ENCODE measurements at regions not wholly inside any gene's neighbourhood (a gene's known extent, or its start where the extent isn't known, plus 50 kb on each side); places are given as distances from the start of the nearest gene placed in this dataset.

DNA sequence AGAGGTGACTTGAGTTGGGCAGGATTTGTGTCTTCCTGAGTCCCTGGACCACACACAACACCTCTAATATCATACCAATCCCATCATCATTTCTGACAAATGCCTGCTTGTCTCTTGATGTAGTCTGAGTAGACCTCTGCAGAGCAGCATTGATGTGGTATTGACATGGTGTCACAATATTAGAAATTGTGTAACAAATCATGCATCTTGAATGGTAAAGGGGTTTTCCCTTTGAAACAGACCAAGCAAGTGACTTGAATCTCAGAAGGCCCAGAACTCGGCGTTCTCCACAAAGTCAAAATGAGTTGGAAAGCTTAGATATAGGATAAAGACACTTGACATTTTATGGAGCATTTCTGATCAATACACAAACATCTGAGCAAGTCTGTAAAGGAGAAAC, 72.7 kb upstream of the KIRREL1 start (continued):
- TF ChIP-seq, protein P1, sequence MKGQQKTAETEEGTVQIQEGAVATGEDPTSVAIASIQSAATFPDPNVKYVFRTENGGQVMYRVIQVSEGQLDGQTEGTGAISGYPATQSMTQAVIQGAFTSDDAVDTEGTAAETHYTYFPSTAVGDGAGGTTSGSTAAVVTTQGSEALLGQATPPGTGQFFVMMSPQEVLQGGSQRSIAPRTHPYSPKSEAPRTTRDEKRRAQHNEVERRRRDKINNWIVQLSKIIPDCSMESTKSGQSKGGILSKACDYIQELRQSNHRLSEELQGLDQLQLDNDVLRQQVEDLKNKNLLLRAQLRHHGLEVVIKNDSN (IDR thresholded peaks at IDR 0.05; ENCODE audit: borderline replicate concordance, low read depth) = no peak
- TF ChIP-seq ELF1 (IDR thresholded peaks at IDR 0.05) (no peak), POLR2AphosphoS5 (IDR thresholded peaks at IDR 0.05; ENCODE audit: low read depth, low read length) (no peak), GABPA (IDR thresholded peaks at IDR 0.05; ENCODE audit: low read depth) (no peak)
- TF ChIP-seq, protein P2, sequence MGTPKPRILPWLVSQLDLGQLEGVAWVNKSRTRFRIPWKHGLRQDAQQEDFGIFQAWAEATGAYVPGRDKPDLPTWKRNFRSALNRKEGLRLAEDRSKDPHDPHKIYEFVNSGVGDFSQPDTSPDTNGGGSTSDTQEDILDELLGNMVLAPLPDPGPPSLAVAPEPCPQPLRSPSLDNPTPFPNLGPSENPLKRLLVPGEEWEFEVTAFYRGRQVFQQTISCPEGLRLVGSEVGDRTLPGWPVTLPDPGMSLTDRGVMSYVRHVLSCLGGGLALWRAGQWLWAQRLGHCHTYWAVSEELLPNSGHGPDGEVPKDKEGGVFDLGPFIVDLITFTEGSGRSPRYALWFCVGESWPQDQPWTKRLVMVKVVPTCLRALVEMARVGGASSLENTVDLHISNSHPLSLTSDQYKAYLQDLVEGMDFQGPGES (IDR thresholded peaks at IDR 0.05; ENCODE audit: low read depth, low read length) = no peak

DNA sequence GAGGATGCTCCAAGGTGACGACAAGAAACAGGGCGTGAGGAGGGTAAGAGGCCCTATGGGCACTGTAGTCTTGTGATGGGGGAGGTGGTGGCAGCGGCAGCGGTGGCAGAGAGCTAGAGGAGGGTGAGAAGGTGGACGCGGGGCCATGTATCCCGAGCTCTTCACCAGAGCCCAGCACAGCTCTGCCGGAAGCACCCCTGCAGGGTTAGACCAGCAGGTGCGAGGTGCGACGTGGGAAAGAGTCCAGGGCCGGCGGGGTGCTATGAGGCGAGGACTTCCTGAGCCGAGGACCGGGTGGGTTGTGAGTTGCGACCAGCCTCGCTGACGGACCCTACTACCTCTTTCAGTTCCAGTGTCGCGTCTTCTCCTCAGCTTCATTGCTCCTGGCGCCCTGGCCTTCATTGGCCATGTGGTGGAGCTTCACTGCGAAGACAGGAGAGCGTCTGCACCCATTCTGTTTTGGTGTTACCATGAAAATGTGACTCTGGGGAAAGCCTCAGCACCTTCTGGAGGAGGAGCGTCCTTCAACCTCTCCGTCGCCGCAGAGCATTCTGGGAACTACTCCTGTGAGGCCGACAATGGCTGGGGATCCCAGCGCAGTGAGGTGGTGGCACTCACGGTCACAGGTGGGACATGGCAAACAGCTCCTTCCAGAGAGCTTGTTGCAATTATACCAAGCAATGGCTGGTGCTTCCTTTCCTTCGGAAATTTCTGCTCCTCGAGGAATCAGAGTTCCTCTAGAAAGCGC, 67.9 kb upstream of the KIRREL1 start:
- Histone ChIP-seq H3K27ac (ENCODE audit: low read depth in 2 of 2, low read length in 1 of 2) (no peak overlapping the region), H2AFZ (ENCODE audit: low read depth) (no peak overlapping the region), H3K4me1 (ENCODE audit: control insufficient read depth in 1 of 2, insufficient read depth in 2 of 2, low read depth in 1 of 2, low read length in 1 of 2) (no peaks in the 10 kb centered on the region), H3K9me2 (no peaks in the 10 kb centered on the region), H3K27me3 (ENCODE audit: insufficient read depth) (peaks cover 55% of the 10 kb centered on the region; the same call in 1 of the 2 replicates), H3K9ac (no peak overlapping the region), H3K9me3 (no peaks in the 10 kb centered on the region), H3K79me2 (ENCODE audit: insufficient read depth) (no peaks in the 10 kb centered on the region), H3K4me2 (peak overlapping the region; percentile 41; the same call in 1 of the 2 replicates), H3K36me3 (replicated peaks in 1 of 2; ENCODE audit: control insufficient read depth in 1 of 2, insufficient read depth in 2 of 2, low read length in 1 of 2) (no peaks in the 10 kb centered on the region), H3F3A (replicated peaks; ENCODE audit: insufficient read depth) (no peaks in the 10 kb centered on the region), H4K20me1 (ENCODE audit: insufficient read depth) (no peaks in the 10 kb centered on the region), H3K4me3 (ENCODE audit: low read depth in 2 of 2, low read length in 1 of 2) (peak overlapping the region; percentile 2 to 6; a peak in 2 of 4 replicates)
- ChIA-PET POLR2A (no interaction called here), CTCF (interaction anchor here (0.8 kb wide), 1 partner anchor 67 kb away, joined by 3 read pairs; no protein-coding TSS in a partner anchor)
- no peak for TF ChIP-seq EP300 (IDR thresholded peaks at IDR 0.05; ENCODE audit: borderline replicate concordance in 1 of 2, low read depth in 1 of 2, low read length in 1 of 2)
- TF ChIP-seq, protein P3, sequence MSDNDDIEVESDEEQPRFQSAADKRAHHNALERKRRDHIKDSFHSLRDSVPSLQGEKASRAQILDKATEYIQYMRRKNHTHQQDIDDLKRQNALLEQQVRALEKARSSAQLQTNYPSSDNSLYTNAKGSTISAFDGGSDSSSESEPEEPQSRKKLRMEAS (IDR thresholded peaks at IDR 0.05; ENCODE audit: low read depth) = peak; percentile 35; the same call in 1 of the 2 replicates
- DNase-seq = no peak
- 14% methylated on average over 21 of the region's 34 CpGs for WGBS (ENCODE audit: low lambda C conversion rate)

DNA sequence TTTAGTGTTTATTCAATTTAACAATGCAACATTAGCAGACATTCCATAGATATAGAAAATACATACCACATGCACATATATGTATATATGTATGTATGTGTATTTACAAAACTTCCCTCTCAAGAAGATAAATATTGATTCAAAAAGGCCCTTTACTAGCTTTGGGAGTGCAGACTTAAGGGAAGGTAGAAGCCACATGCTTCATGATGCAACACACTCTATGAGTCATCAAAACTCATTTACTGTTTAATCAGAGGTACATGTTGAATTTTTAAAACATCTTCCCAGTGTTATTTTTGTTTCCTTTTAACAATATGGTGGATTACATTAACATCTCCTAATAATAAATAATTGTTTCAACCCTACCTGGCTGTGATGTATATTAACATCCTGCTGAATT, 61.4 kb upstream of the KIRREL1 start:
- Histone ChIP-seq H3F3A (replicated peaks; ENCODE audit: insufficient read depth) (no peaks in the 10 kb centered on the region), H2AFZ (ENCODE audit: low read depth) (no peak overlapping the region), H3K79me2 (ENCODE audit: insufficient read depth) (no peaks in the 10 kb centered on the region), H3K9ac (no peak overlapping the region), H4K20me1 (ENCODE audit: insufficient read depth) (no peaks in the 10 kb centered on the region), H3K4me2 (no peak overlapping the region), H3K27ac (ENCODE audit: low read depth in 2 of 2, low read length in 1 of 2) (no peak overlapping the region), H3K9me2 (no peaks in the 10 kb centered on the region), H3K4me3 (ENCODE audit: low read depth in 2 of 2, low read length in 1 of 2) (no peak overlapping the region), H3K27me3 (ENCODE audit: insufficient read depth) (peaks cover 23% of the 10 kb centered on the region; the same call in 1 of the 2 replicates), H3K9me3 (no peaks in the 10 kb centered on the region), H3K36me3 (replicated peaks in 1 of 2; ENCODE audit: control insufficient read depth in 1 of 2, insufficient read depth in 2 of 2, low read length in 1 of 2) (no peaks in the 10 kb centered on the region), H3K4me1 (ENCODE audit: control insufficient read depth in 1 of 2, insufficient read depth in 2 of 2, low read depth in 1 of 2, low read length in 1 of 2) (no peaks in the 10 kb centered on the region)
- TF ChIP-seq TCF12 (IDR thresholded peaks at IDR 0.05) (no peak), YY1 (IDR thresholded peaks at IDR 0.05; ENCODE audit: low read depth) (no peak), NRF1 (IDR thresholded peaks at IDR 0.05; ENCODE audit: low read depth, low read length) (no peak)
- no peak for DNase-seq
- CTCF ChIA-PET = no interaction called here
- POLR2A ChIA-PET = no interaction called here

Measured in SK-N-SH (cell line).